ENCODE measurements at regions not wholly inside any gene's neighbourhood (a gene's known extent, or its start where the extent isn't known, plus 50 kb on each side); places are given as distances from the start of the nearest gene placed in this dataset.

DNA sequence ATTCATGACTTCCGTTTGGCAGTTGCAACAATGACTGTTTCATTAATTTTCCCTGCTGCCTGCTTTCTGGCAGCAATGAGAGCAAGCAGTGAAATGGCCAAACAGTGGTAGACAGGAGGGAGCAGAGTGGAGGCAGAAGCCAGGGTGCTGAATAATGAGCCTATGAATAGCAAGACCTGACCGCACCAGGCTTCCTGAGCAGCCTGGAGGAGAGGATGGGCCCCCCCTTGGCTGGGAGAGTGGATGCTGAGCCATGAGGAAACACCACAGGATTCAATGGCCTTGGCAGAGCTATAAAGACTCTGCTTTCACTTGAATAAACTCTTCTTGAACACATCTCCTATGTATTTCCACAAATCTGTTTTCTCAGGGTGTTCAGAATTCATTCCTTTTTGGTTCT lies 68.1 kb upstream of the SNRPB2 start:
- Histone ChIP-seq H3K4me2 (ENCODE audit: low read depth, low read length) (no peak overlapping the region), H3K9me3 (ENCODE audit: low read length) (no peaks in the 10 kb centered on the region), H3K79me2 (ENCODE audit: insufficient read depth, low read length) (no peaks in the 10 kb centered on the region), H2AFZ (ENCODE audit: low read length) (no peak overlapping the region), H3K27ac (ENCODE audit: extremely low read length, insufficient read depth, low read length) (no peak overlapping the region), H3K9ac (ENCODE audit: insufficient read depth, low read depth, low read length) (no peak overlapping the region), H3K4me3 (replicated peaks in 1 of 3; ENCODE audit: insufficient read depth in 1 of 3, low read depth in 2 of 3, low read length in 3 of 3) (no peak overlapping the region), H3K27me3 (ENCODE audit: control insufficient read depth in 1 of 2, insufficient read depth in 2 of 2, low read length in 2 of 2) (peaks cover 0 to 10% of the 10 kb centered on the region in 2 experiments; a peak in 1 of 5 replicates), H3K36me3 (replicated peaks in 1 of 2; ENCODE audit: control insufficient read depth in 1 of 2, insufficient read depth in 2 of 2, low read length in 2 of 2) (no peaks in the 10 kb centered on the region), H3K4me1 (ENCODE audit: insufficient read depth, low read length) (no peaks in the 10 kb centered on the region), H4K20me1 (ENCODE audit: insufficient read depth, low read length) (no peaks in the 10 kb centered on the region)
- no TSS peak for BruUV-seq (replicated peaks)
- no peak for TF ChIP-seq TCF7L2 (IDR thresholded peaks at IDR 0.05; ENCODE audit: low read depth, low read length)
- no peak for TF ChIP-seq PLSCR1 (CRISPR knock-in tag; IDR thresholded peaks at IDR 0.05; ENCODE audit: borderline replicate concordance)
- no peak for TF ChIP-seq KDM6A (CRISPR knock-in tag; IDR thresholded peaks at IDR 0.05; ENCODE audit: low read depth)
- TF ChIP-seq CBX1 (IDR thresholded peaks at IDR 0.05; ENCODE audit: low read depth) = no peak
- TF ChIP-seq ZNF12 (CRISPR knock-in tag; IDR thresholded peaks at IDR 0.05) = no peak
- no peak for TF ChIP-seq HDAC2 (CRISPR knock-in tag; IDR thresholded peaks at IDR 0.05)
- no peak for TF ChIP-seq WIZ (CRISPR knock-in tag; IDR thresholded peaks at IDR 0.05)
- TF ChIP-seq, protein P1, sequence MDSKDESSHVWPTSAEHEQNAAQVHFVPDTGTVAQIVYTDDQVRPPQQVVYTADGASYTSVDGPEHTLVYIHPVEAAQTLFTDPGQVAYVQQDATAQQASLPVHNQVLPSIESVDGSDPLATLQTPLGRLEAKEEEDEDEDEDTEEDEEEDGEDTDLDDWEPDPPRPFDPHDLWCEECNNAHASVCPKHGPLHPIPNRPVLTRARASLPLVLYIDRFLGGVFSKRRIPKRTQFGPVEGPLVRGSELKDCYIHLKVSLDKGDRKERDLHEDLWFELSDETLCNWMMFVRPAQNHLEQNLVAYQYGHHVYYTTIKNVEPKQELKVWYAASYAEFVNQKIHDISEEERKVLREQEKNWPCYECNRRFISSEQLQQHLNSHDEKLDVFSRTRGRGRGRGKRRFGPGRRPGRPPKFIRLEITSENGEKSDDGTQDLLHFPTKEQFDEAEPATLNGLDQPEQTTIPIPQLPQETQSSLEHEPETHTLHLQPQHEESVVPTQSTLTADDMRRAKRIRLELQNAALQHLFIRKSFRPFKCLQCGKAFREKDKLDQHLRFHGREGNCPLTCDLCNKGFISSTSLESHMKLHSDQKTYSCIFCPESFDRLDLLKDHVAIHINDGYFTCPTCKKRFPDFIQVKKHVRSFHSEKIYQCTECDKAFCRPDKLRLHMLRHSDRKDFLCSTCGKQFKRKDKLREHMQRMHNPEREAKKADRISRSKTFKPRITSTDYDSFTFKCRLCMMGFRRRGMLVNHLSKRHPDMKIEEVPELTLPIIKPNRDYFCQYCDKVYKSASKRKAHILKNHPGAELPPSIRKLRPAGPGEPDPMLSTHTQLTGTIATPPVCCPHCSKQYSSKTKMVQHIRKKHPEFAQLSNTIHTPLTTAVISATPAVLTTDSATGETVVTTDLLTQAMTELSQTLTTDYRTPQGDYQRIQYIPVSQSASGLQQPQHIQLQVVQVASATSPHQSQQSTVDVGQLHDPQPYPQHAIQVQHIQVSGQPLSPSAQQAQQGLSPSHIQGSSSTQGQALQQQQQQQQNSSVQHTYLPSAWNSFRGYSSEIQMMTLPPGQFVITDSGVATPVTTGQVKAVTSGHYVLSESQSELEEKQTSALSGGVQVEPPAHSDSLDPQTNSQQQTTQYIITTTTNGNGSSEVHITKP (CRISPR knock-in tag; IDR thresholded peaks at IDR 0.05; ENCODE audit: low read depth) = no peak
- no peak for TF ChIP-seq HCFC1 (IDR thresholded peaks at IDR 0.05; ENCODE audit: low read depth, low read length)
- TF ChIP-seq ATF7-NPFF (CRISPR knock-in tag; IDR thresholded peaks at IDR 0.05; ENCODE audit: low read depth) = no peak
- no peak for TF ChIP-seq KLF16 (CRISPR knock-in tag; IDR thresholded peaks at IDR 0.05)
- no peak for TF ChIP-seq ZNF441 (CRISPR knock-in tag; IDR thresholded peaks at IDR 0.05; ENCODE audit: borderline replicate concordance)
- TF ChIP-seq ATF1 (CRISPR knock-in tag; IDR thresholded peaks at IDR 0.05) = no peak
- no peak for TF ChIP-seq FOSL1 (CRISPR knock-in tag; IDR thresholded peaks at IDR 0.05; ENCODE audit: borderline replicate concordance)
- TF ChIP-seq, protein P2, sequence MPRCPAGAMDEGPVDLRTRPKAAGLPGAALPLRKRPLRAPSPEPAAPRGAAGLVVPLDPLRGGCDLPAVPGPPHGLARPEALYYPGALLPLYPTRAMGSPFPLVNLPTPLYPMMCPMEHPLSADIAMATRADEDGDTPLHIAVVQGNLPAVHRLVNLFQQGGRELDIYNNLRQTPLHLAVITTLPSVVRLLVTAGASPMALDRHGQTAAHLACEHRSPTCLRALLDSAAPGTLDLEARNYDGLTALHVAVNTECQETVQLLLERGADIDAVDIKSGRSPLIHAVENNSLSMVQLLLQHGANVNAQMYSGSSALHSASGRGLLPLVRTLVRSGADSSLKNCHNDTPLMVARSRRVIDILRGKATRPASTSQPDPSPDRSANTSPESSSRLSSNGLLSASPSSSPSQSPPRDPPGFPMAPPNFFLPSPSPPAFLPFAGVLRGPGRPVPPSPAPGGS (CRISPR knock-in tag; IDR thresholded peaks at IDR 0.05) = no peak
- ChIA-PET CTCF (ENCODE audit: low intra/inter-chr PET ratio, low total read pairs) (no interaction called here), POLR2A (no interaction called here)
- intact Hi-C loops (cut with micrococcal nuclease; ENCODE audit: unreplicated experiment) (no loop called here), in situ Hi-C loops (cut with HindIII; ENCODE audit: extremely low pct_ligation_motif_present, low pct_unique_long_range_greater_than_20kb) (no loop called here)
- FAIRE-seq = no peak
- no peak for DNase-seq (ENCODE audit: low spot score)
- 11% methylated on average over 2 of the region's 2 CpGs for WGBS (ENCODE audit: low lambda C conversion rate)
- no peak for ATAC-seq

Measured in HepG2 (cell line).